Fibroblast of skin of right biceps (primary cell): ENCODE measurements at regions not wholly inside any gene's neighbourhood (a gene's known extent, or its start where the extent isn't known, plus 50 kb on each side); places are given as distances from the start of the nearest gene placed in this dataset.
A peak's percentile ranks its signal among the peaks of the same experiment; 100 is the strongest.
"Not testable (repeated sequence)": the region's sequence is repeated elsewhere in the genome, so short reads cannot be mapped to it uniquely, and the experiment has no call there.

Source experiments
- DNase-seq: peaks from one replicate; pipeline ENCODE4 v3.0.0-alpha.2; 2013

- DNase-seq: no peak
These were observed 353.4 kb downstream of the NPIPA8 start for GRCh38 chr16:17983114-17983513.

- no peak for DNase-seq
These were observed 359.3 kb downstream of the NPIPA8 start for GRCh38 chr16:17977260-17977659.

- no peak for DNase-seq
These were observed 364.0 kb downstream of the NPIPA8 start for GRCh38 chr16:17972460-17972943.

- DNase-seq: peak; percentile 16
These were observed 365.7 kb downstream of the NPIPA8 start for GRCh38 chr16:17970816-17971331.

- no peak for DNase-seq
These were observed 366.3 kb downstream of the NPIPA8 start for GRCh38 chr16:17970157-17970765.

- no peak for DNase-seq
These were observed 371.2 kb downstream of the NPIPA8 start for GRCh38 chr16:17965133-17965900.

GRCh38 chr16:17964196-17964595 lies 372.3 kb downstream of the NPIPA8 start:
- no peak for DNase-seq

- no peak for DNase-seq
These were observed 373.2 kb downstream of the NPIPA8 start for GRCh38 chr16:17963185-17963836.

GRCh38 chr16:17962726-17963125 lies 373.8 kb downstream of the NPIPA8 start:
- no peak for DNase-seq

- not testable (repeated sequence) for DNase-seq
These were observed 374.7 kb downstream of the NPIPA8 start for GRCh38 chr16:17961822-17962221.

GRCh38 chr16:17951378-17951777 lies 385.2 kb downstream of the NPIPA8 start:
- DNase-seq: peak; percentile 51

- DNase-seq: no peak
These were observed 386.6 kb downstream of the NPIPA8 start for GRCh38 chr16:17949982-17950250.

GRCh38 chr16:17949141-17949981 lies 387.2 kb downstream of the NPIPA8 start:
- no peak for DNase-seq

GRCh38 chr16:17947637-17948036 lies 388.9 kb downstream of the NPIPA8 start:
- no peak for DNase-seq

- DNase-seq: no peak
These were observed 389.4 kb downstream of the NPIPA8 start for GRCh38 chr16:17947165-17947564.

- DNase-seq: peak; percentile 49
These were observed 391.4 kb downstream of the NPIPA8 start for GRCh38 chr16:17945080-17945601.

GRCh38 chr16:17944345-17944744 lies 392.2 kb downstream of the NPIPA8 start:
- peak; percentile 17 for DNase-seq

- DNase-seq: no peak
These were observed 394.5 kb downstream of the NPIPA8 start for GRCh38 chr16:17942067-17942466.

- DNase-seq: no peak
These were observed 395.8 kb downstream of the NPIPA8 start for GRCh38 chr16:17940584-17941364.

- no peak for DNase-seq
These were observed 396.8 kb downstream of the NPIPA8 start for GRCh38 chr16:17939723-17940122.

GRCh38 chr16:17939122-17939536 lies 397.4 kb downstream of the NPIPA8 start:
- DNase-seq: no peak

GRCh38 chr16:17938546-17938945 lies 398.0 kb downstream of the NPIPA8 start:
- no peak for DNase-seq
